ENCODE measurements at regions not wholly inside any gene's neighbourhood (a gene's known extent, or its start where the extent isn't known, plus 50 kb on each side); places are given as distances from the start of the nearest gene placed in this dataset.

DNA sequence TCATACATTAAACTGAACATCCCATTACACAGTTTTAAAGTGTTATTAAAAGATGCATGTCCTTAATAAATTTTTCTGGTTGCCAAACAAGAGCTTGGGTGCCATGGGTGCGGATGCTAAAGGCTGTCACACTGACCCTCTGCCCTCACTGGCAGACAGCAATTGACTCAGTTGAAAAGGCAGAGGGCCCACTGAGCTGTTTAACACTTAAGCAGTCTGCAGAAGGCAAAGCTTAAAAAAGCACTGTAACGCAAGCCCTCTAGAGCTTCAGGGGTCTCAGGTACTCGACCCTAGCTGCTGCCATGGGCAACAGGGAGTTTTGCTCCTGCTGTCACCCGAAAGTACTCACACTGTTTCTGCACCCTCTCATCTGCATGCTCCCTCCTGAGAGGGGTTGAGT, 726.4 kb upstream of the TYRP1 start:
- TF ChIP-seq CBX2 (IDR thresholded peaks at IDR 0.05; ENCODE audit: borderline replicate concordance, low read depth) (no peak), MYC (IDR thresholded peaks at IDR 0.05; ENCODE audit: borderline replicate concordance, low read length) (no peak), POLR2A (IDR thresholded peaks at IDR 0.05; ENCODE audit: low read length) (no peak), RFX5 (IDR thresholded peaks at IDR 0.05) (no peak), SREBF2 (IDR thresholded peaks at IDR 0.05) (no peak), KDM1A (IDR thresholded peaks at IDR 0.05; ENCODE audit: low read depth) (no peak), EP300 (IDR thresholded peaks at IDR 0.05) (no peak), NPAS2 (CRISPR knock-in tag; IDR thresholded peaks at IDR 0.05; ENCODE audit: borderline replicate concordance) (no peak)
- TF ChIP-seq, protein P1, sequence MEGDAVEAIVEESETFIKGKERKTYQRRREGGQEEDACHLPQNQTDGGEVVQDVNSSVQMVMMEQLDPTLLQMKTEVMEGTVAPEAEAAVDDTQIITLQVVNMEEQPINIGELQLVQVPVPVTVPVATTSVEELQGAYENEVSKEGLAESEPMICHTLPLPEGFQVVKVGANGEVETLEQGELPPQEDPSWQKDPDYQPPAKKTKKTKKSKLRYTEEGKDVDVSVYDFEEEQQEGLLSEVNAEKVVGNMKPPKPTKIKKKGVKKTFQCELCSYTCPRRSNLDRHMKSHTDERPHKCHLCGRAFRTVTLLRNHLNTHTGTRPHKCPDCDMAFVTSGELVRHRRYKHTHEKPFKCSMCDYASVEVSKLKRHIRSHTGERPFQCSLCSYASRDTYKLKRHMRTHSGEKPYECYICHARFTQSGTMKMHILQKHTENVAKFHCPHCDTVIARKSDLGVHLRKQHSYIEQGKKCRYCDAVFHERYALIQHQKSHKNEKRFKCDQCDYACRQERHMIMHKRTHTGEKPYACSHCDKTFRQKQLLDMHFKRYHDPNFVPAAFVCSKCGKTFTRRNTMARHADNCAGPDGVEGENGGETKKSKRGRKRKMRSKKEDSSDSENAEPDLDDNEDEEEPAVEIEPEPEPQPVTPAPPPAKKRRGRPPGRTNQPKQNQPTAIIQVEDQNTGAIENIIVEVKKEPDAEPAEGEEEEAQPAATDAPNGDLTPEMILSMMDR (IDR thresholded peaks at IDR 0.05) = no peak
- TF ChIP-seq, protein P2, sequence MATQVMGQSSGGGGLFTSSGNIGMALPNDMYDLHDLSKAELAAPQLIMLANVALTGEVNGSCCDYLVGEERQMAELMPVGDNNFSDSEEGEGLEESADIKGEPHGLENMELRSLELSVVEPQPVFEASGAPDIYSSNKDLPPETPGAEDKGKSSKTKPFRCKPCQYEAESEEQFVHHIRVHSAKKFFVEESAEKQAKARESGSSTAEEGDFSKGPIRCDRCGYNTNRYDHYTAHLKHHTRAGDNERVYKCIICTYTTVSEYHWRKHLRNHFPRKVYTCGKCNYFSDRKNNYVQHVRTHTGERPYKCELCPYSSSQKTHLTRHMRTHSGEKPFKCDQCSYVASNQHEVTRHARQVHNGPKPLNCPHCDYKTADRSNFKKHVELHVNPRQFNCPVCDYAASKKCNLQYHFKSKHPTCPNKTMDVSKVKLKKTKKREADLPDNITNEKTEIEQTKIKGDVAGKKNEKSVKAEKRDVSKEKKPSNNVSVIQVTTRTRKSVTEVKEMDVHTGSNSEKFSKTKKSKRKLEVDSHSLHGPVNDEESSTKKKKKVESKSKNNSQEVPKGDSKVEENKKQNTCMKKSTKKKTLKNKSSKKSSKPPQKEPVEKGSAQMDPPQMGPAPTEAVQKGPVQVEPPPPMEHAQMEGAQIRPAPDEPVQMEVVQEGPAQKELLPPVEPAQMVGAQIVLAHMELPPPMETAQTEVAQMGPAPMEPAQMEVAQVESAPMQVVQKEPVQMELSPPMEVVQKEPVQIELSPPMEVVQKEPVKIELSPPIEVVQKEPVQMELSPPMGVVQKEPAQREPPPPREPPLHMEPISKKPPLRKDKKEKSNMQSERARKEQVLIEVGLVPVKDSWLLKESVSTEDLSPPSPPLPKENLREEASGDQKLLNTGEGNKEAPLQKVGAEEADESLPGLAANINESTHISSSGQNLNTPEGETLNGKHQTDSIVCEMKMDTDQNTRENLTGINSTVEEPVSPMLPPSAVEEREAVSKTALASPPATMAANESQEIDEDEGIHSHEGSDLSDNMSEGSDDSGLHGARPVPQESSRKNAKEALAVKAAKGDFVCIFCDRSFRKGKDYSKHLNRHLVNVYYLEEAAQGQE (IDR thresholded peaks at IDR 0.05) = no peak

Data from A549 (cell line).